NB4 (cell line): ENCODE measurements at regions not wholly inside any gene's neighbourhood (a gene's known extent, or its start where the extent isn't known, plus 50 kb on each side); places are given as distances from the start of the nearest gene placed in this dataset.

Experiments
- CTCF ChIP-seq: IDR thresholded peaks from one replicate; pipeline ENCODE4 v1.5.1; 2012; ENCODE audit warnings: low read depth, low read length
- MAX ChIP-seq: IDR thresholded peaks from 2 replicates; pipeline ENCODE4 v1.6.1; 2011; ENCODE audit warnings: low read depth, low read length

- TF ChIP-seq CTCF (no peak), MAX (no peak)
These were observed 50.6 kb upstream of the BNIP2 start for GRCh38 chr15:59739557-59740186.
